ENCODE measurements at regions not wholly inside any gene's neighbourhood (a gene's known extent, or its start where the extent isn't known, plus 50 kb on each side); places are given as distances from the start of the nearest gene placed in this dataset.
"Not testable (repeated sequence)": the region's sequence is repeated elsewhere in the genome, so short reads cannot be mapped to it uniquely, and the experiment has no call there.

GRCh38 chr7:152502813-152503790 is 67.3 kb upstream of the KMT2C start:
- no peak for DNase-seq

- no peak for DNase-seq
These were observed 65.7 kb upstream of the KMT2C start for GRCh38 chr7:152501506-152501905.

GRCh38 chr7:152499969-152500368 is 64.2 kb upstream of the KMT2C start:
- not testable (repeated sequence) for DNase-seq

GRCh38 chr7:152495867-152496266 is 60.1 kb upstream of the KMT2C start:
- DNase-seq: no peak

GRCh38 chr7:152492952-152493351 is 57.1 kb upstream of the KMT2C start:
- no peak for DNase-seq

GRCh38 chr7:152489044-152489443 is 53.2 kb upstream of the KMT2C start:
- DNase-seq: no peak

- DNase-seq: no peak
These were observed 51.2 kb upstream of the KMT2C start for GRCh38 chr7:152486968-152487367.

GRCh38 chr7:152485826-152486225 is 50.0 kb upstream of the KMT2C start:
- no peak for DNase-seq

Data from NCI-H1417 (cell line).